Thyroid gland (tissue), 4 donors: ENCODE measurements at regions not wholly inside any gene's neighbourhood (a gene's known extent, or its start where the extent isn't known, plus 50 kb on each side); places are given as distances from the start of the nearest gene placed in this dataset. TPM values are rescaled to one million over a fixed set of nuclear protein-coding genes. Genes with fewer than 3 reads are reported as not detected.
"Not testable (repeated sequence)": the region's sequence is repeated elsewhere in the genome, so short reads cannot be mapped to it uniquely, and the experiment has no call there.

Experiments
- DNase-seq, 2 donors: peaks; one replicate each; pipeline ENCODE4 v3.0.0-alpha.2; 2019
- H3K27ac ChIP-seq, 3 donors: fragments of 200-600 bp; sonication (generic); 1 replicate in 2 of 3; 2 replicates in 1 of 3; pipeline ENCODE4 v1.5.1; 2016 to 2019; ENCODE audit warnings: mild to moderate bottlenecking in 1 of 3, moderate library complexity in 1 of 3
- H3K27me3 ChIP-seq: fragments of 200-600 bp; sonication (generic); one replicate; pipeline ENCODE4 v1.5.1; 2019
- H3K36me3 ChIP-seq, 2 donors: fragments of 200-600 bp; sonication (generic); one replicate each; pipeline ENCODE4 v1.5.1; 2016 to 2019
- H3K4me1 ChIP-seq, 2 donors: fragments of 200-600 bp; sonication (generic); one replicate each; pipeline ENCODE4 v1.5.1; 2017 to 2019
- H3K4me3 ChIP-seq, 3 donors: fragments of 200-600 bp; sonication (generic); replicated peaks in 1 of 3; 1 replicate in 2 of 3; 2 replicates in 1 of 3; pipeline ENCODE4 v1.5.1; 2016; ENCODE audit warnings: mild to moderate bottlenecking in 1 of 3
- H3K9me3 ChIP-seq: fragments of 200-600 bp; sonication (generic); one replicate; pipeline ENCODE4 v1.5.1; 2017
- POLR2A ChIP-seq, 2 donors: fragments of 450-650 bp; IDR thresholded peaks; one replicate each; pipeline ENCODE4 v1.6.1; 2017; ENCODE audit warnings: antibody characterized with exemption in 2 of 2, mild to moderate bottlenecking in 2 of 2, moderate library complexity in 1 of 2
- WGBS, 2 donors: methylation state at CpG; one replicate each; pipeline ENCODE4 v1.1.5; 2017; 5-methylcytosine and 5-hydroxymethylcytosine counted together
- intact Hi-C: fragments of 100-400 bp; cut with DNase I; formaldehyde crosslinking; loops from one replicate; pipeline ENCODE4 v1.15.1; 2023
- small RNA-seq: library from RNA; depleted of rRNA; stranded (forward); fragments of <200 nt; gene quantifications from one replicate; pipeline ENCODE3, GENCODE V24; 2016
- TF ChIP-seq, protein P1 (sequence below), 6 experiments: fragments of 200-600 bp in 3 of 6; fragments of 450-650 bp in 3 of 6; sonication (generic) in 3 of 6; IDR thresholded peaks; one replicate each; pipeline ENCODE4 v1.5.1; 2016 to 2019; ENCODE audit warnings: antibody characterized with exemption in 6 of 6, mild to moderate bottlenecking in 2 of 6, inconsistent platforms in 1 of 6, moderate library complexity in 1 of 6

DNA sequence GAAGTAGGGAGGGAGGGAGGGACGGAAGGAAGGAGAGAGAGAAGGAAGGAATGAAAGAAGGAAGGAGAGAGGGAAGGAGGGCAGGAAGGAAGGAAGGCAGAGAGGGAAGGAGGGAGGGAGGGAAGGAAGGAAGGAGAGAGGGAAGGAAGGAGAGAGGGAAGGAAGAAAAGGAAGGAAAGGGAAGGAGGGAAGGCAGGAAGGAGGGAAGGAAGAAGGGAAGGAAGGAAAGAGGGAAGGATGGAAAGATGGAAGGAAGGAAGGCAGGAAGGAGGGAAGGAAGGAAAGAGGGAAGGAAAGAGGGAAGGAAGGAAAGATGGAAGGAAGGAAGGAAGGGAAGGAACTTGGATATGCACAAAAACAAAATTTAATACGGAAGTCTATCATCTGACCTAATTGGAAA is 844.5 kb upstream of the DEFB115 start:
- DNase-seq: no peak
- H3K27ac ChIP-seq: no peak overlapping the region
- H3K36me3 ChIP-seq: no peaks in the 10 kb centered on the region
- no peaks in the 10 kb centered on the region for H3K27me3 ChIP-seq
- H3K4me1 ChIP-seq: no peaks in the 10 kb centered on the region
- no peak overlapping the region for H3K4me3 ChIP-seq
- 48 to 75% methylated on average over 2 of the region's 2 CpGs for WGBS, 2 donors
- no peak for TF ChIP-seq POLR2A (IDR thresholded peaks at IDR 0.05)
- TF ChIP-seq, protein P1, sequence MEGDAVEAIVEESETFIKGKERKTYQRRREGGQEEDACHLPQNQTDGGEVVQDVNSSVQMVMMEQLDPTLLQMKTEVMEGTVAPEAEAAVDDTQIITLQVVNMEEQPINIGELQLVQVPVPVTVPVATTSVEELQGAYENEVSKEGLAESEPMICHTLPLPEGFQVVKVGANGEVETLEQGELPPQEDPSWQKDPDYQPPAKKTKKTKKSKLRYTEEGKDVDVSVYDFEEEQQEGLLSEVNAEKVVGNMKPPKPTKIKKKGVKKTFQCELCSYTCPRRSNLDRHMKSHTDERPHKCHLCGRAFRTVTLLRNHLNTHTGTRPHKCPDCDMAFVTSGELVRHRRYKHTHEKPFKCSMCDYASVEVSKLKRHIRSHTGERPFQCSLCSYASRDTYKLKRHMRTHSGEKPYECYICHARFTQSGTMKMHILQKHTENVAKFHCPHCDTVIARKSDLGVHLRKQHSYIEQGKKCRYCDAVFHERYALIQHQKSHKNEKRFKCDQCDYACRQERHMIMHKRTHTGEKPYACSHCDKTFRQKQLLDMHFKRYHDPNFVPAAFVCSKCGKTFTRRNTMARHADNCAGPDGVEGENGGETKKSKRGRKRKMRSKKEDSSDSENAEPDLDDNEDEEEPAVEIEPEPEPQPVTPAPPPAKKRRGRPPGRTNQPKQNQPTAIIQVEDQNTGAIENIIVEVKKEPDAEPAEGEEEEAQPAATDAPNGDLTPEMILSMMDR (IDR thresholded peaks at IDR 0.05): no peak
- intact Hi-C loops: no loop called here
- H3K9me3 ChIP-seq: no peaks in the 10 kb centered on the region

DNA sequence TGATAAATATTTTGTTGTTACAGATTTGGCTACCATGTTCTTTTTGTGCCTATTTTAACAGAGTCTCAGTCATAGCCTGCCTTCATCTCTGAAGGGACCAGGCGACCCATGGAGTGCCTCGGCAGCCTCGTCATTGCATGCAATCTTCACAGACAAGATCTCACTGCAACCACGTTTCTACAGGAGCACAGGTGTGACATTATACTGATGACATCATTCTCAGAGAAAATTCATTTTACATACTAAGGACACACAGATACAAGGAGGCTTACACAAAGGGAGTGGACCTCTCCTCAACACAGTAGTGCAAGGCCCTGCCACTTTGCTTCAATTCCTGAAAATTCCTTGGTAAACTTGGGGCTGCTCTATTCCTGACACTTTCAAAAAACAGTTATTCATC is 840.1 kb upstream of the DEFB115 start:
- H3K9me3 ChIP-seq, H3K36me3 ChIP-seq, H3K27me3 ChIP-seq, H3K4me1 ChIP-seq, H3K27ac ChIP-seq, DNase-seq, H3K4me3 ChIP-seq, intact Hi-C loops: not testable (repeated sequence)
- 75% methylated on average over 4 of the region's 4 CpGs for WGBS, 2 donors

DNA sequence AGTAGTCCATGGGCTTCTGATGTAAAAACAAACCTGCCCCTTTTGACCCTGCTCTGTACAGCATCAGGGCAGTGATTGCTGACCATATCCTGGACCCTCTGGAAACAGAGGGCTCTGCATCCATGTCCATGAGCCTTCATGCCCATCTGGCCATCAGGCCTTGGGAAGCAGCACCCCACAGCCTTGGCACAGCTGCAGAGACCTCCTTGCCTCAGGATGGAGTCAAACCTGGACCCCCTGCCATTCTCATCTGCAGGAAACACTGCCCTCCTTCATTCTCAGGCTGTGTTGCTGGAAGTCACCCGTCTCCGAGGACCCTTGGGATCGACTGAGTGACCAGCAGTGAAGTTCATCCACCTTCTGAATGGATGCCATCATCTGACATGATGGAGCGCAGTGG is 839.1 kb upstream of the DEFB115 start:
- H3K9me3 ChIP-seq, H3K27ac ChIP-seq, H3K27me3 ChIP-seq, H3K36me3 ChIP-seq, H3K4me1 ChIP-seq, DNase-seq, H3K4me3 ChIP-seq, intact Hi-C loops: not testable (repeated sequence)
- WGBS, 2 donors: 68 to 81% methylated on average over 4 of the region's 4 CpGs

DNA sequence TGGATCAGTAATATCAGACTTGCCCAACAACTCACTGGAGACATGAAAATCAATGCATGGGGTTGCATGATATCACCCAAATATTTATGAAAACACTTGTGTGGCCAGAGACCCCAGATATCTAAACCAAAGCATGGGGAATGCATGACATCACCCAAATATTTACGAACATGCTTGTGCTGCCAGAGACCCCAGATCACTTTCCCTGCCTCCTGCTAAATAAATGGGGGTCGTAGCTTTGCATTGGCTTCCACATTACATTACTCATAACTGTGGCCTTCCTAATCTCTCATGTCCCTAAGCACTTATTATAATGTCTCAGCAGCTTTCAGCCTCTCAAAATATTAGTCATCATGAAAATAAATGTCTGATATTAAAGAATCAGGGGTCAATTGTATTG is 838.0 kb upstream of the DEFB115 start:
- TF ChIP-seq POLR2A (IDR thresholded peaks at IDR 0.05): no peak
- TF ChIP-seq, protein P1 (IDR thresholded peaks at IDR 0.05): no peak
- H3K36me3 ChIP-seq: no peaks in the 10 kb centered on the region
- no peaks in the 10 kb centered on the region for H3K4me1 ChIP-seq
- H3K27ac ChIP-seq: no peak overlapping the region
- no peak for DNase-seq
- no peaks in the 10 kb centered on the region for H3K9me3 ChIP-seq
- 78 to 80% methylated on average over 2 of the region's 2 CpGs for WGBS, 2 donors
- no peak overlapping the region for H3K4me3 ChIP-seq
- intact Hi-C loops: no loop called here
- no peaks in the 10 kb centered on the region for H3K27me3 ChIP-seq

DNA sequence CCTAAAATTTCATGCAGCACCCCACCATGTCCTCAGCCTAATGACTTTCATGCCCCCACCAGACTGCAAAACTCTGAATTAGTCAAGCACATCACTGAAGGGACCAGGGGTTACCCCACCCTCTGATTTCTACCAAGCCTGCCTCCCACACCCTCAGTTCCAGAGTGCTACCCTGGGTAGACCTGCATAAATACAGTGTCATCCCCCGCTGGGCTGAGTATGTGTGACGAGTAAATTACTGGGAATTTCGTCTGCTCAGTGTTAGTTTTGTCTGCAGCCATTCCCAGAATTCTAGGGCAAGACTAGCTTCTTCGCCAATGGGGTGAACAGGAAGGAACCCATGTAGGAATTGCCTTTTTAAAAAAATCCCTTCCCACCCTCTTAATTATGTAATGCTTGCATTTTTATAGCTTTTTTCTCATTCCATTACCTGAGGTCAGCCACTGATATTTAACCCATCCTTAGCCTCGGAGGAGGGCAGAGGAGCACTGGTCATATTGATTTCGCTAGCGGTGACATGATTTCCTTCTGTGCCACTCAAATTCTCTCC is 837.5 kb upstream of the DEFB115 start:
- H3K27me3 ChIP-seq, intact Hi-C loops, H3K27ac ChIP-seq, H3K4me1 ChIP-seq, DNase-seq, H3K4me3 ChIP-seq, H3K9me3 ChIP-seq, H3K36me3 ChIP-seq: not testable (repeated sequence)
- 68 to 73% methylated on average over 7 of the region's 7 CpGs for WGBS, 2 donors

Small RNA genes lying in the stretch of these regions (small RNA-seq; reads per million reads assigned to genes)
- gene CFTRP3 (not detected), gene MLLT10P1 (not detected), gene RF00019 (not detected)
